ENCODE measurements at regions not wholly inside any gene's neighbourhood (a gene's known extent, or its start where the extent isn't known, plus 50 kb on each side); places are given as distances from the start of the nearest gene placed in this dataset.
"Not testable (repeated sequence)": the region's sequence is repeated elsewhere in the genome, so short reads cannot be mapped to it uniquely, and the experiment has no call there.

GRCh38 chr2:175342085-175342484, 160.6 kb upstream of the ATP5MC3 start:
- Histone ChIP-seq H3K4me3 (replicated peaks; ENCODE audit: low read depth, low read length) (no peak overlapping the region), H3K36me3 (ENCODE audit: control insufficient read depth, insufficient read depth, low read length) (no peaks in the 10 kb centered on the region), H3K27me3 (replicated peaks; ENCODE audit: control insufficient read depth, insufficient read depth, low read length) (no peaks in the 10 kb centered on the region; the same call in 1 of the 2 replicates)
- TF ChIP-seq CTCF (IDR thresholded peaks at IDR 0.05; ENCODE audit: insufficient read depth, low read length, poor library complexity, severe bottlenecking) = no peak
- DNase-seq (ENCODE audit: extremely low read depth, insufficient read length) = no peak

GRCh38 chr2:175330195-175330594, 148.7 kb upstream of the ATP5MC3 start:
- no peak overlapping the region for H3K4me3 ChIP-seq (replicated peaks; ENCODE audit: low read depth, low read length)
- TF ChIP-seq CTCF (IDR thresholded peaks at IDR 0.05; ENCODE audit: insufficient read depth, low read length, poor library complexity, severe bottlenecking) = no peak
- no peaks in the 10 kb centered on the region for H3K27me3 ChIP-seq (replicated peaks; ENCODE audit: control insufficient read depth, insufficient read depth, low read length)
- DNase-seq (ENCODE audit: extremely low read depth, insufficient read length) = no peak
- no peaks in the 10 kb centered on the region for H3K36me3 ChIP-seq (ENCODE audit: control insufficient read depth, insufficient read depth, low read length)

GRCh38 chr2:175326801-175327200, 145.3 kb upstream of the ATP5MC3 start:
- H3K4me3 ChIP-seq (replicated peaks; ENCODE audit: low read depth, low read length) = no peak overlapping the region
- TF ChIP-seq CTCF (IDR thresholded peaks at IDR 0.05; ENCODE audit: insufficient read depth, low read length, poor library complexity, severe bottlenecking) = no peak
- DNase-seq (ENCODE audit: extremely low read depth, insufficient read length) = no peak
- H3K27me3 ChIP-seq (replicated peaks; ENCODE audit: control insufficient read depth, insufficient read depth, low read length) = no peaks in the 10 kb centered on the region
- no peaks in the 10 kb centered on the region for H3K36me3 ChIP-seq (ENCODE audit: control insufficient read depth, insufficient read depth, low read length)

GRCh38 chr2:175326164-175326563, 144.7 kb upstream of the ATP5MC3 start:
- H3K36me3 ChIP-seq (ENCODE audit: control insufficient read depth, insufficient read depth, low read length); H3K27me3 ChIP-seq (replicated peaks; ENCODE audit: control insufficient read depth, insufficient read depth, low read length); DNase-seq (ENCODE audit: extremely low read depth, insufficient read length); H3K4me3 ChIP-seq (replicated peaks; ENCODE audit: low read depth, low read length): not testable (repeated sequence)

GRCh38 chr2:175323162-175323561, 141.7 kb upstream of the ATP5MC3 start:
- no peaks in the 10 kb centered on the region for H3K27me3 ChIP-seq (replicated peaks; ENCODE audit: control insufficient read depth, insufficient read depth, low read length)
- DNase-seq (ENCODE audit: extremely low read depth, insufficient read length) = no peak
- no peaks in the 10 kb centered on the region for H3K36me3 ChIP-seq (ENCODE audit: control insufficient read depth, insufficient read depth, low read length)
- H3K4me3 ChIP-seq (replicated peaks; ENCODE audit: low read depth, low read length) = no peak overlapping the region
- no peak for TF ChIP-seq CTCF (IDR thresholded peaks at IDR 0.05; ENCODE audit: insufficient read depth, low read length, poor library complexity, severe bottlenecking)

- no peak for DNase-seq (ENCODE audit: extremely low read depth, insufficient read length)
- no peak for TF ChIP-seq CTCF (IDR thresholded peaks at IDR 0.05; ENCODE audit: insufficient read depth, low read length, poor library complexity, severe bottlenecking)
Measured at GRCh38 chr2:175318542-175318941, 137.0 kb upstream of the ATP5MC3 start.

More at GRCh38 chr2:175318542-175318941, 137.0 kb upstream of the ATP5MC3 start:
- H3K36me3 ChIP-seq (ENCODE audit: control insufficient read depth, insufficient read depth, low read length) = no peaks in the 10 kb centered on the region
- H3K27me3 ChIP-seq (replicated peaks; ENCODE audit: control insufficient read depth, insufficient read depth, low read length) = no peaks in the 10 kb centered on the region
- H3K4me3 ChIP-seq (replicated peaks; ENCODE audit: low read depth, low read length) = no peak overlapping the region

Measured in GM06990 (cell line).